Neural crest cell (in vitro differentiated cells): ENCODE measurements at regions not wholly inside any gene's neighbourhood (a gene's known extent, or its start where the extent isn't known, plus 50 kb on each side); places are given as distances from the start of the nearest gene placed in this dataset.
"Not testable (repeated sequence)": the region's sequence is repeated elsewhere in the genome, so short reads cannot be mapped to it uniquely, and the experiment has no call there.

ENCODE experiments used
- DNase-seq: peaks from one replicate; pipeline ENCODE4 v3.0.0; 2021; ENCODE audit warnings: low read depth, mixed read lengths, low spot score
- H3K27ac Mint-ChIP-seq: one replicate; pipeline ENCODE4 v1.8.0; 2021; ENCODE audit warnings: mild to moderate bottlenecking, mixed read lengths; ENCODE audit not compliant: unreplicated experiment
- H3K27me3 Mint-ChIP-seq: 2 replicates; pipeline ENCODE4 v1.8.0; 2021; ENCODE audit warnings: low read depth, mild to moderate bottlenecking, mixed read lengths
- H3K36me3 Mint-ChIP-seq: 2 replicates; pipeline ENCODE4 v1.8.0; 2021; ENCODE audit warnings: low read depth, mild to moderate bottlenecking, mixed read lengths
- H3K4me1 Mint-ChIP-seq: 2 replicates; pipeline ENCODE4 v1.8.0; 2021; ENCODE audit warnings: mixed read lengths
- H3K4me3 Mint-ChIP-seq: one replicate; pipeline ENCODE4 v1.8.0; 2021; ENCODE audit warnings: mild to moderate bottlenecking, mixed read lengths
- H3K9me3 Mint-ChIP-seq: 2 replicates; pipeline ENCODE4 v1.8.0; 2021; ENCODE audit warnings: mixed read lengths
- CTCF ChIP-seq: fragments of 200-600 bp; sonication (generic); conservative IDR thresholded peaks from 2 replicates; pipeline ENCODE4 v1.5.0; 2021; ENCODE audit warnings: antibody characterized with exemption, mild to moderate bottlenecking

- peaks cover 4% of the 10 kb centered on the region for H3K9me3 Mint-ChIP-seq
- H3K4me3 Mint-ChIP-seq = no peak overlapping the region
- no peaks in the 10 kb centered on the region for H3K4me1 Mint-ChIP-seq
- H3K27me3 Mint-ChIP-seq = peaks cover 4% of the 10 kb centered on the region
- no peak for TF ChIP-seq CTCF
- H3K36me3 Mint-ChIP-seq = no peaks in the 10 kb centered on the region
- no peak overlapping the region for H3K27ac Mint-ChIP-seq
- no peak for DNase-seq
These were observed 349.3 kb upstream of the KIAA1217 start for GRCh38 chr10:23859598-23859997.

GRCh38 chr10:23864631-23865147 lies 344.2 kb upstream of the KIAA1217 start:
- no peak overlapping the region for H3K27ac Mint-ChIP-seq
- no peaks in the 10 kb centered on the region for H3K4me1 Mint-ChIP-seq
- no peak for TF ChIP-seq CTCF
- DNase-seq = no peak
- no peaks in the 10 kb centered on the region for H3K36me3 Mint-ChIP-seq
- no peaks in the 10 kb centered on the region for H3K27me3 Mint-ChIP-seq
- H3K9me3 Mint-ChIP-seq = no peaks in the 10 kb centered on the region
- no peak overlapping the region for H3K4me3 Mint-ChIP-seq

- not testable (repeated sequence) for H3K27ac Mint-ChIP-seq, DNase-seq, H3K4me1 Mint-ChIP-seq, H3K27me3 Mint-ChIP-seq, H3K9me3 Mint-ChIP-seq, H3K36me3 Mint-ChIP-seq, H3K4me3 Mint-ChIP-seq
These were observed 342.0 kb upstream of the KIAA1217 start for GRCh38 chr10:23866985-23867384.

GRCh38 chr10:23868121-23868520 lies 340.8 kb upstream of the KIAA1217 start:
- Mint-ChIP-seq H3K36me3 (no peaks in the 10 kb centered on the region), H3K9me3 (no peaks in the 10 kb centered on the region), H3K27me3 (peaks cover 3% of the 10 kb centered on the region), H3K27ac (no peak overlapping the region), H3K4me1 (peaks cover 4% of the 10 kb centered on the region), H3K4me3 (no peak overlapping the region)
- TF ChIP-seq CTCF = no peak
- no peak for DNase-seq

GRCh38 chr10:23869548-23869947 lies 339.4 kb upstream of the KIAA1217 start:
- Mint-ChIP-seq H3K36me3 (no peaks in the 10 kb centered on the region), H3K4me1 (peaks cover 4% of the 10 kb centered on the region), H3K9me3 (no peaks in the 10 kb centered on the region), H3K4me3 (no peak overlapping the region), H3K27ac (no peak overlapping the region), H3K27me3 (peaks cover 3% of the 10 kb centered on the region)
- no peak for TF ChIP-seq CTCF
- no peak for DNase-seq

- Mint-ChIP-seq H3K9me3 (no peaks in the 10 kb centered on the region), H3K27ac (peak overlapping the region; percentile 54), H3K4me1 (peaks cover 4% of the 10 kb centered on the region), H3K36me3 (no peaks in the 10 kb centered on the region), H3K27me3 (peaks cover 3% of the 10 kb centered on the region), H3K4me3 (no peak overlapping the region)
- DNase-seq = no peak
- TF ChIP-seq CTCF = no peak
These were observed 338.9 kb upstream of the KIAA1217 start for GRCh38 chr10:23869996-23870395.
